K562 (cell line): ENCODE measurements at regions not wholly inside any gene's neighbourhood (a gene's known extent, or its start where the extent isn't known, plus 50 kb on each side); places are given as distances from the start of the nearest gene placed in this dataset.

ENCODE experiments used
- ATAC-seq: fragments of 200-7000 bp; cut with Tn5 transposase; 3 replicates; pipeline ENCODE4 v1.9.1; 2020; ENCODE audit warnings: moderate library complexity
- BruUV-seq: library from RNA; stranded (reverse); fragments of 400-500 nt; replicated peaks from 2 replicates; lab custom pipeline; 2021; lab: Mats Ljungman, UMichigan
- CTCF ChIA-PET: fragments of 300-600 bp; formaldehyde crosslinking; extraction: SDS; loops from one replicate; lab custom pipeline; 2021; ENCODE audit warnings: low intra/inter-chr PET ratio; lab: Yijun Ruan, JAX
- POLR2A ChIA-PET: fragments of 300-600, 350-650 bp; sonication (Branson Sonifier 250); formaldehyde crosslinking; extraction: SDS; loops from one replicate; lab custom pipeline; 2021; ENCODE audit warnings: antibody characterized with exemption, inconsistent platforms; lab: Yijun Ruan, JAX
- DNase-seq, 4 experiments: peaks; one replicate each; pipeline versions ENCODE4 v3.0.0 to v3.0.0-alpha.2; 2011 to 2018; ENCODE audit warnings: low spot score in 3 of 4, mixed read lengths in 3 of 4; ENCODE audit errors: extremely low read depth in 1 of 4
- FAIRE-seq: peaks from 2 replicates; lab custom pipeline; 2011; peaks lifted over from hg19 to GRCh38; lab: Jason Lieb, UNC
- H2AFZ ChIP-seq: 2 replicates; pipeline ENCODE4 v1.6.0; 2011; ENCODE audit warnings: low read depth, low read length, control low read depth, inconsistent platforms
- H3K27ac ChIP-seq: fragments of 200-600 bp; 3 replicates; pipeline ENCODE4 v1.8.0; 2011; ENCODE audit warnings: low read depth, mild to moderate bottlenecking, control low read depth, inconsistent platforms, low read length, moderate library complexity, mixed read lengths; ENCODE audit errors: extremely low read depth
- H3K27me3 ChIP-seq, 2 experiments: fragments of 300-600 bp in 1 of 2; 2 replicates in 1 of 2; 3 replicates in 1 of 2; pipeline versions ENCODE4 v1.6.0 to v1.8.0; 2011; ENCODE audit warnings: inconsistent platforms in 2 of 2, low read length in 2 of 2, mild to moderate bottlenecking in 1 of 2, mixed read lengths in 1 of 2, moderate library complexity in 1 of 2; ENCODE audit not compliant: control insufficient read depth in 2 of 2, insufficient read depth in 2 of 2
- H3K36me3 ChIP-seq: fragments of 300-600 bp; 3 replicates; pipeline ENCODE4 v1.8.0; 2011; ENCODE audit warnings: mild to moderate bottlenecking, low read length, inconsistent platforms; ENCODE audit not compliant: control insufficient read depth, insufficient read depth
- H3K4me1 ChIP-seq, 2 experiments: fragments of 200-600 bp in 1 of 2; replicated peaks in 1 of 2; 2 replicates in 1 of 2; 3 replicates in 1 of 2; pipeline versions ENCODE4 v1.5.1 to v1.8.0; 2011; ENCODE audit warnings: inconsistent platforms in 2 of 2, low read length in 2 of 2, mild to moderate bottlenecking in 1 of 2, mixed read lengths in 1 of 2, moderate library complexity in 1 of 2; ENCODE audit not compliant: control insufficient read depth in 2 of 2, insufficient read depth in 2 of 2
- H3K4me2 ChIP-seq: 2 replicates; pipeline ENCODE4 v1.6.1; 2011; ENCODE audit warnings: low read length, control low read depth, inconsistent platforms, mixed read lengths; ENCODE audit not compliant: insufficient read depth
- H3K4me3 ChIP-seq: fragments of 200-600 bp; sonication (generic), shearing (Covaris generic); 2 replicates; pipeline ENCODE4 v1.5.1; 2016; ENCODE audit warnings: control low read depth, inconsistent platforms
- H3K79me2 ChIP-seq: fragments of 200-600 bp; 3 replicates; pipeline ENCODE4 v1.8.0; 2011; ENCODE audit warnings: low read length, inconsistent platforms; ENCODE audit not compliant: control insufficient read depth, insufficient read depth
- H3K9ac ChIP-seq, 2 experiments: 2 replicates each; pipeline versions ENCODE4 v1.6.0 to v1.6.1; 2011; ENCODE audit warnings: low read depth in 2 of 2, low read length in 2 of 2, control low read depth in 1 of 2, inconsistent platforms in 1 of 2, mild to moderate bottlenecking in 1 of 2, mixed read lengths in 1 of 2; ENCODE audit not compliant: insufficient read depth in 1 of 2
- H3K9me1 ChIP-seq: one replicate; pipeline ENCODE4 v1.6.0; 2011; ENCODE audit warnings: inconsistent platforms, mild to moderate bottlenecking, low read length, moderate library complexity; ENCODE audit not compliant: control insufficient read depth, insufficient read depth
- H3K9me3 ChIP-seq: replicated peaks from 2 replicates; pipeline ENCODE4 v1.5.1; 2011; ENCODE audit warnings: low read depth, low read length, inconsistent platforms; ENCODE audit not compliant: control insufficient read depth, insufficient read depth
- H4K20me1 ChIP-seq: replicated peaks from 2 replicates; pipeline ENCODE4 v1.6.1; 2011; ENCODE audit warnings: low read length, inconsistent platforms, mixed read lengths; ENCODE audit not compliant: control insufficient read depth, insufficient read depth
- DACH1 ChIP-seq: fragments of 450-650 bp; IDR thresholded peaks from 2 replicates; pipeline ENCODE4 v1.6.1; 2018; ENCODE audit not compliant: partially characterized antibody
- ERF ChIP-seq: fragments of 450-650 bp; formaldehyde crosslinking; IDR thresholded peaks from 2 replicates; pipeline ENCODE4 v1.4.0; 2020; ENCODE audit warnings: mild to moderate bottlenecking, mixed read lengths
- EWSR1 ChIP-seq: fragments of 450-650 bp; IDR thresholded peaks from 2 replicates; pipeline ENCODE4 v1.6.1; 2018; ENCODE audit warnings: borderline replicate concordance, mild to moderate bottlenecking, low read depth, moderate library complexity; ENCODE audit not compliant: partially characterized antibody
- FOXJ2 ChIP-seq: fragments of 200-800 bp; sonication (Bioruptor generic); IDR thresholded peaks from 2 replicates; pipeline ENCODE4 v1.6.1; 2016; ENCODE audit warnings: missing genetic modification characterization, missing compliant biosample characterization
- NR1H2 ChIP-seq: sonication (generic); formaldehyde crosslinking; IDR thresholded peaks from 2 replicates; pipeline ENCODE4 v1.4.0; 2020; ENCODE audit warnings: mild to moderate bottlenecking, missing genetic modification reagents
- POLR2AphosphoS2 ChIP-seq: IDR thresholded peaks from 2 replicates; pipeline ENCODE4 v1.6.1; 2012; ENCODE audit warnings: low read length, improper control_type of control experiment
- RBFOX2 ChIP-seq: fragments of 200-400 bp; formaldehyde crosslinking; IDR thresholded peaks from 2 replicates; pipeline ENCODE4 v1.6.1; 2017; ENCODE audit warnings: low read depth, mild to moderate bottlenecking, low read length, moderate library complexity
- ZNF311 ChIP-seq: fragments of 250-450 bp; sonication (Bioruptor Pico); IDR thresholded peaks from 2 replicates; pipeline ENCODE4 v1.4.0; 2020; ENCODE audit warnings: mild to moderate bottlenecking, moderate library complexity
- WGBS: fragments of 100-300 bp; shearing (Covaris generic); methylation state at CpG from one replicate; pipeline ENCODE4 v1.1.6; 2016; ENCODE audit warnings: low coverage, mixed read lengths; ENCODE audit not compliant: insufficient coverage; ENCODE audit errors: missing lambda C conversion rate; 5-methylcytosine and 5-hydroxymethylcytosine counted together
- in situ Hi-C: fragments of 300-500 bp; cut with MboI; formaldehyde crosslinking; loops from 4 replicates; pipeline ENCODE4 v1.15.0; 2018; ENCODE audit warnings: inconsistent platforms, mixed read lengths
- intact Hi-C: fragments of 100-400 bp; cut with micrococcal nuclease; formaldehyde crosslinking; loops from 2 replicates; pipeline ENCODE4 v1.14.2; 2022
- TF ChIP-seq, protein P1 (sequence below): sonication (generic); formaldehyde crosslinking; IDR thresholded peaks from 2 replicates; pipeline ENCODE4 v1.8.0; 2022; ENCODE audit warnings: mild to moderate bottlenecking, low read depth, missing genetic modification reagents
- TF ChIP-seq, protein P2 (sequence below): fragments of 200-800 bp; sonication (Bioruptor generic); IDR thresholded peaks from 2 replicates; pipeline ENCODE4 v1.6.1; 2016; ENCODE audit warnings: missing genetic modification characterization, missing compliant biosample characterization
- TF ChIP-seq, protein P3 (sequence below): sonication (generic); formaldehyde crosslinking; IDR thresholded peaks from 2 replicates; pipeline ENCODE4 v1.8.0; 2022; ENCODE audit warnings: missing genetic modification reagents, mild to moderate bottlenecking, borderline replicate concordance

DNA sequence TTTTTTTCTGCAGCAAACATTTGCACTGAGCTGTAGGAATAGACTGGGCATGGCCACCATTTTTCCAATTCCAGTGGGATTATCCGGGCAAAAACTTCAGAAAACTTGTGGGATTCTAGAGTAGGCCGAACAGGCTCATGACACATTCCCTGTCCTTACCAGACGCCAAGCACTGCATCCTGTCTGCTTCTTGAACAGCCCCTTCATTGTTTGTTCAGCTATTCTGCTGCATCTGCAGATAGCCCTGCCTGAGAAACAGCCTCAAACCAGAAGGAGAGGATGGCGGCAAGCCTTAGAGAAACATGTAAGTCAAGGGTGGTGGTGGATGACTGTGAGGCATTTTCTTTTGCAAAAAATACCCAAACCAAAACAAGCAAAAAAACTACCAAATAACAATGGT is 111.8 kb upstream of the NTRK2 start:
- H3K27me3 ChIP-seq = no peaks in the 10 kb centered on the region
- no peak overlapping the region for H3K9ac ChIP-seq
- ATAC-seq (no peak), FAIRE-seq (no peak), DNase-seq (no peak)
- H4K20me1 ChIP-seq = no peaks in the 10 kb centered on the region
- no TSS peak for BruUV-seq
- in situ Hi-C loops = no loop called here
- no peaks in the 10 kb centered on the region for H3K4me1 ChIP-seq
- no peak overlapping the region for H2AFZ ChIP-seq
- 0% methylated on average over 4 of the region's 4 CpGs for WGBS
- no peaks in the 10 kb centered on the region for H3K36me3 ChIP-seq
- CTCF ChIA-PET = no interaction called here
- H3K9me1 ChIP-seq = no peaks in the 10 kb centered on the region
- no peak overlapping the region for H3K4me2 ChIP-seq
- H3K9me3 ChIP-seq = no peaks in the 10 kb centered on the region
- H3K4me3 ChIP-seq = no peak overlapping the region
- POLR2A ChIA-PET = no interaction called here
- TF ChIP-seq EWSR1 (no peak), RBFOX2 (no peak), FOXJ2 (no peak), POLR2AphosphoS2 (no peak), NR1H2 (CRISPR knock-in tag) (no peak), ERF (CRISPR knock-in tag) (no peak), DACH1 (no peak), ZNF311 (no peak)
- TF ChIP-seq, protein P1, sequence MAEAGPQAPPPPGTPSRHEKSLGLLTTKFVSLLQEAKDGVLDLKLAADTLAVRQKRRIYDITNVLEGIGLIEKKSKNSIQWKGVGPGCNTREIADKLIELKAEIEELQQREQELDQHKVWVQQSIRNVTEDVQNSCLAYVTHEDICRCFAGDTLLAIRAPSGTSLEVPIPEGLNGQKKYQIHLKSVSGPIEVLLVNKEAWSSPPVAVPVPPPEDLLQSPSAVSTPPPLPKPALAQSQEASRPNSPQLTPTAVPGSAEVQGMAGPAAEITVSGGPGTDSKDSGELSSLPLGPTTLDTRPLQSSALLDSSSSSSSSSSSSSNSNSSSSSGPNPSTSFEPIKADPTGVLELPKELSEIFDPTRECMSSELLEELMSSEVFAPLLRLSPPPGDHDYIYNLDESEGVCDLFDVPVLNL (CRISPR knock-in tag) = no peak
- TF ChIP-seq, protein P2, sequence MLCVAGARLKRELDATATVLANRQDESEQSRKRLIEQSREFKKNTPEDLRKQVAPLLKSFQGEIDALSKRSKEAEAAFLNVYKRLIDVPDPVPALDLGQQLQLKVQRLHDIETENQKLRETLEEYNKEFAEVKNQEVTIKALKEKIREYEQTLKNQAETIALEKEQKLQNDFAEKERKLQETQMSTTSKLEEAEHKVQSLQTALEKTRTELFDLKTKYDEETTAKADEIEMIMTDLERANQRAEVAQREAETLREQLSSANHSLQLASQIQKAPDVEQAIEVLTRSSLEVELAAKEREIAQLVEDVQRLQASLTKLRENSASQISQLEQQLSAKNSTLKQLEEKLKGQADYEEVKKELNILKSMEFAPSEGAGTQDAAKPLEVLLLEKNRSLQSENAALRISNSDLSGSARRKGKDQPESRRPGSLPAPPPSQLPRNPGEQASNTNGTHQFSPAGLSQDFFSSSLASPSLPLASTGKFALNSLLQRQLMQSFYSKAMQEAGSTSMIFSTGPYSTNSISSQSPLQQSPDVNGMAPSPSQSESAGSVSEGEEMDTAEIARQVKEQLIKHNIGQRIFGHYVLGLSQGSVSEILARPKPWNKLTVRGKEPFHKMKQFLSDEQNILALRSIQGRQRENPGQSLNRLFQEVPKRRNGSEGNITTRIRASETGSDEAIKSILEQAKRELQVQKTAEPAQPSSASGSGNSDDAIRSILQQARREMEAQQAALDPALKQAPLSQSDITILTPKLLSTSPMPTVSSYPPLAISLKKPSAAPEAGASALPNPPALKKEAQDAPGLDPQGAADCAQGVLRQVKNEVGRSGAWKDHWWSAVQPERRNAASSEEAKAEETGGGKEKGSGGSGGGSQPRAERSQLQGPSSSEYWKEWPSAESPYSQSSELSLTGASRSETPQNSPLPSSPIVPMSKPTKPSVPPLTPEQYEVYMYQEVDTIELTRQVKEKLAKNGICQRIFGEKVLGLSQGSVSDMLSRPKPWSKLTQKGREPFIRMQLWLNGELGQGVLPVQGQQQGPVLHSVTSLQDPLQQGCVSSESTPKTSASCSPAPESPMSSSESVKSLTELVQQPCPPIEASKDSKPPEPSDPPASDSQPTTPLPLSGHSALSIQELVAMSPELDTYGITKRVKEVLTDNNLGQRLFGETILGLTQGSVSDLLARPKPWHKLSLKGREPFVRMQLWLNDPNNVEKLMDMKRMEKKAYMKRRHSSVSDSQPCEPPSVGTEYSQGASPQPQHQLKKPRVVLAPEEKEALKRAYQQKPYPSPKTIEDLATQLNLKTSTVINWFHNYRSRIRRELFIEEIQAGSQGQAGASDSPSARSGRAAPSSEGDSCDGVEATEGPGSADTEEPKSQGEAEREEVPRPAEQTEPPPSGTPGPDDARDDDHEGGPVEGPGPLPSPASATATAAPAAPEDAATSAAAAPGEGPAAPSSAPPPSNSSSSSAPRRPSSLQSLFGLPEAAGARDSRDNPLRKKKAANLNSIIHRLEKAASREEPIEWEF (CRISPR knock-in tag) = no peak
- TF ChIP-seq, protein P3, sequence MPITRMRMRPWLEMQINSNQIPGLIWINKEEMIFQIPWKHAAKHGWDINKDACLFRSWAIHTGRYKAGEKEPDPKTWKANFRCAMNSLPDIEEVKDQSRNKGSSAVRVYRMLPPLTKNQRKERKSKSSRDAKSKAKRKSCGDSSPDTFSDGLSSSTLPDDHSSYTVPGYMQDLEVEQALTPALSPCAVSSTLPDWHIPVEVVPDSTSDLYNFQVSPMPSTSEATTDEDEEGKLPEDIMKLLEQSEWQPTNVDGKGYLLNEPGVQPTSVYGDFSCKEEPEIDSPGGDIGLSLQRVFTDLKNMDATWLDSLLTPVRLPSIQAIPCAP (CRISPR knock-in tag) = no peak
- TF ChIP-seq, all 486 proteins: peak for 0
- intact Hi-C loops = no loop called here
- Histone ChIP-seq H3K79me2 (no peaks in the 10 kb centered on the region), H3K27ac (no peak overlapping the region)
